ENCODE measurements at regions not wholly inside any gene's neighbourhood (a gene's known extent, or its start where the extent isn't known, plus 50 kb on each side); places are given as distances from the start of the nearest gene placed in this dataset.

DNA sequence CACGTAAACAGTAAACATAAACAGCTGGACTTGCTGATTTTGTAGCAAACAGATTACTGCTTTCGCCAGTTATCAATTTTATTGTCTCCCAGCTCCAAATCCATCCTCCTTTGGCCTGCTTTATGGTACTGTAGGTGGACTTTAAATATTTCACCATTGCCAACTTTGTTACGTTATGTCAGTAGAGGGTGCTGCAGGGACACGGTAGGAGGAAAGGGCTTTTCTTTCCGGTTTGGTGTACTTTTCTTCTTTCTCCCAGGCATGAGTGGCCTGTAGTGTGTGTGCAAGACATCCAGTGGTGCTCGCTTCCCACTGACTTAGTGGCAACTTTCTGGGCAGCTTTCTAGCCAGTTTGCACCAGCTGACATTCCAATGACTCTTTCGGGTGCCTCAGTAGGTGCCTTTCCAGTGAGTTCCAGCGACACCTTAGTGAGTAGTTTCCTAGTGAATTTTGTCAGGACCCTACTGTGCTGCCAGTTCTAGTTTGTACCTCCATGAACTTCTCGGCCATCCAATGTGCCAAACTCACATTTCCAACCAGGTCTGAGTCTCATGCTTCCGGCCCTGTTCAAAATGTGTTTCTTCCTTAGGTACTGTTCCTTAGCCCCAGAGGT is 267.6 kb upstream of the TENM4 start:
- DNase-seq, result peak; percentile 5

DNA sequence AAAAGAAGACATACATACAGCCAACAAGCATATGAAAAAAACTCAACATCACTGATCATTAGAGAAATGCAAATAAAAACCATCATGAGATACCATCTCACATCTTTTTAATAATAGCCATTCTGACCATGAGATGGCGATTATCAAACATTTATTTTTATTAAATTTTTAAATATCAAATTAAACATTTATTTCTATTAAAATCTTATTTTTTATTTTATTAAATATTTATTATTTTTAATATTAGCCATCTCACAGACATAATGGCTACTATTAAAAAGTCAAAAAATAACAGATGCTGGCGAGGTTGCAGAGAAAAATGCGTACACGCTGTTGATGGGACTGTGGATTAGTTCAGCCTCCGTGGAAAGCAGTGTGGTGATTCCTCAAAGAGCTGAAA is 264.8 kb upstream of the TENM4 start:
- no peak for DNase-seq

DNA sequence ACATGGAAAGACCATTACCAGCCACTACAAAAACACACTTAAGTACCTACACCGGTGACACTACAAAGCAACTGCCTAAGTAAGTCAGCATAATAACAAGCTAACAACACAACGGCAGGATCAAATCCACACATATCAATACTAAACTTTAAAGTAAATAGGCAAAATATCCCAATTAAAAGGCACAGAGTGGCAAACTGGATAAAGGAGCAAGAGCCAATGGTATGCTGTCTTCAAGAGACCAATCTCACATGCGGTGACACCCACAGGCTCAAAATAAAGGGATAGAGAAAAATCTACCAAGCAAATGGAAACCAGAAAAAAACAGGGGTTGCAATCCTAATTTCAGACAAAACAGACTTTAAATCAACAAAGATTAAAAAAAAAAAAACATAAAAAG is 261.5 kb upstream of the TENM4 start:
- no peak for DNase-seq

DNA sequence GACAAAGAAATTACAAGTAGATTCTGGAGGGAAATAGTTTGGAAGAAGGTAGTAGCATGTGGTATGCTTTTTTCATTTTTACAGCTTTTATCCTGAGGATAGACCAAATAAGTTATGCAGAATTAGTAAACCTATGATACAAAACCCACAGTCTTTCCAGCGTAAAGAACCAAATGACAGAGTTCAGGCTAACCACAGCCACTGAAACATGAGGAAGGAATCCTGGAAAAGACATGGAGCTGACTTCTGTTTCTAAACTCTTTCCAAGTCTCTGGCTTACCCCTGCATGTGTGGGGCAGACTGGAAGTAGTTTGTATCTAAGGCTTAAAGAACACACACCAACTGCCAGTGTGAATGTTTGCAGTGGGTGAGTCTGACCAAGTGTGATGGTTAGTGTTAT is 258.4 kb upstream of the TENM4 start:
- no peak for DNase-seq

DNA sequence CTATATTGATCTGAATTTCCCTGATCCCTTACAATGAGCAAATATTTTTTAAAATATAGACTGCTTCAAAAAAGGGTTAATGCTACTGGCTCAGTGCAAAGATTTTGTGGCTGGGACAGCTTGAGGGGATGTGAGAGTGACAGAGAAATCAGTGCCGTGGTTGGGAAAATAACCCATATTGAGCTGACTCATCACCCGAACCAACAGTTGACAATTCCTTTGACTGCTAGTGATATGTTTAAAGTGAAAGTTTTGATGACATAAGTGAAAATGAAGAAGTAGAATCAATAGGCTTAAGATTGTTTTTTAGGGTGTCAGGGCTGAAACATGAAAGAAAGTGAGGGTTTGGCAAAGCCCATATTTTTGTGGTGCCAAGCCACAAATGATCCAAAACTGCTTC is 257.1 kb upstream of the TENM4 start:
- no peak for DNase-seq

DNA sequence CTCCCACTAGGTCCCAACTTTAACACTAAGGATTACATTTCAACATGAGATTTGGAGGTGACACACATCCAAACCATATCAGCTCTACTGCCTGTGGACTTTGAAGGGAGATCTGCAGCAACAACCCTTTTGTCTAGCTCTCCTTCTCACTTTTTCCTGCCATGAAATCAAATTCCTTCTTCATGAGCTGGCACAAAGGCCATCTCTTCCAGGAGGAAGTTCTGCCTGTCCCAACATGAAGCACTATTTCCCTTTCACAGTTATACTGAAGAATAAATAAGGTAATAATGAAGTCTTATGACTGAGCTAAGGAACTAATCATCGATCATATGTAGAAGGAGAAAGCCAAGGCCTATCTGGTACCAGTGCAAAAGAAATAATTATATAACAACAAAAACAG is 253.5 kb upstream of the TENM4 start:
- DNase-seq, result no peak

DNA sequence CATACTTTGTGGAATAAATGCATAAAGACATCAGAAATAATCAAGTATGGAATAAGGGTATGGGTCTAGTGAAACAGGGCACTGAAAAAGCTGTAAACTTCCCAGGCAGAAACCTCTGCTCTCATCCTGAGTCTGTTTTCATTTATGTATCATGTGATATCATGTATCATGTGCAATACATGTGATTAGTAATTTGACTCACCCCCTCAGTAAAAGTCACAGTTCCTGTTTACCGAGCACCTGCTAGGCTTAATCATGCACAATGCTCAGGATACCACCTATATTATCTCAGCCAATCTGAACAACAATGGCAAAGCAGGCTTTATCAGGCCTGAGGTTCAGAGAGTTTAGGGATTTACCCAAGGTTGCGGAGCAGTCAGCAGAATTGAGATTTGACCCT is 250.6 kb upstream of the TENM4 start:
- DNase-seq, result no peak

DNA sequence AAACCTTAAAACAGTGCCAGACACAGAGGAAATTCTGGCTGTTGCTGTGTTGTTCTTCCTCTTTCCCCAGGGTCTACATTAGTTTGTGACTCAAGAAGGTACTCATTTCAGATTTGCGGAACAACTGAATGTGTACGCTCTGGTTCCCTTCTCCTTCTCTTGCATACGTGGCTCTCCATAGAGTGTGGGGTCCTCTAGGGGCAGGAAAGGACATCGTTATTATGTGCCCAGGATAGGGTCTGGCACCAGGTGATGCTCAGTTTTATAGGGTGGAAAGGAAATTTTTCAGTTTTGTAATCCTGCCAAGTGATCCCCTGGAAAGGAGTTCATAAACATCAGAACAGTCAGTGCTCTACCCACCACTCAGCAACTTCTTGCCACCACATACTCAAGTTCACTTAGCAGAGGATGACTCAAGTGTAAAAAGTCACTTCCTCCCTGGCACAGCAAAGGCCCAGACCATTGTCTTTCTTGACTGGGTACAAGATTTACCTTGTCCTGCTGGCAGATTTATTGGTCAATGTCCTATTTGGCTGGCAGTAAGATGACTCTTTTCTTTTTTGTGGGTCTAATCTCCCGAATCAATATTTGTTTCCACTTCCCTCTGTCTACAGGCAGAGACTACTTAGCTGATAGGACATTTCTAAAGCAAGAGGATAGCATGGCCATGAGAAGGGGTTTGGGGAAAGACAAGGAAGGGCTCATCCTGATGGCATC is 246.0 kb upstream of the TENM4 start:
- DNase-seq, result no peak

DNA sequence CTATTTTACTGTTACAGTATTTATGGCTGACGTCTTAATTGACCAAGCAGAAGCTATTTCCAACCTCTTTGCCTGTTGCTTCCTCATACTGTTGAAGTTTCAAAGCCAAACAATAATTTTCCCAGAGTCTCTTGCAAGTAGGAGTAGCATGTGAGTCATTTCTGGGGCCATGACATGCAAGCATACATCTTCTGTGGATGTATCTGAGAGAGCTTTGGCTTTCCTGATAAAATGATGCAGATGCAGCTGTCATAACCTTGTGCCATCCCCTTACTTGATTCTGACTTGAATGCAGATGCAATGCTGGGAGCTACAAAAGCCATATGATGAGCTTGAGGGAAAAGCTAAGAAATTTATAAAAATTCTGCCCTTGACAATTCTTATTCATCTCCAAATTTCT is 243.1 kb upstream of the TENM4 start:
- DNase-seq, result no peak

DNA sequence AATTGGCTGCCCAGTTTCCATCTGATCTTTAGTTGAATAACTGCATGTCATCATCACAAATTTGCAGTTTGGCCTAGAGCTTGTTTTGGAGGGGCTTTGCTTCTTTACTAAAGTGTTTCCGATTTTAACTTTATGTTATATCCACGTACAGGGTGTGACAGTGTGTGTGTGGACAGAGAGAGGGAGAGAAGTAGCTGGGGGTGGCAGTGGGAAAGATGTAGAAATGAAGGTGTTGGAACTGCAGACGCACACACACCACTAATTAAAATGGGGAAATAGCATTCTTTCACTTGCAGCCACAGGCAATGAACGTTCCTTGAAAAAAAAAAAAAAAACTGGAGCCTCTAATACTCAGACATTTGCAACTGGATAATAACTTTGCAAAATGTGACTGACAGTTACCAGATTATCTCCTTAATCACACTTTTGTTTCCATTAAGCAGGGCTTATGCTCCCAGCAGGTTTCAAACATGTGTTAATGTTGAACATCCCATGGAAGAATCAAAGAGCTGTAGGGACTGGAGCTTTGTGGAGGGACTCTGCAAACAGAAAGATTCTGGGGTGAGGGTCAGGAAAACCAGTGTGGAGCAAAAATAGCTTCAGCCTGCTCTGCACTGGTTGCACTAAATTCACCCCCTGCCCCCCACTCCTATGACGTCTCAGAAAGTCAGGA is 238.1 kb upstream of the TENM4 start:
- DNase-seq, result no peak

DNA sequence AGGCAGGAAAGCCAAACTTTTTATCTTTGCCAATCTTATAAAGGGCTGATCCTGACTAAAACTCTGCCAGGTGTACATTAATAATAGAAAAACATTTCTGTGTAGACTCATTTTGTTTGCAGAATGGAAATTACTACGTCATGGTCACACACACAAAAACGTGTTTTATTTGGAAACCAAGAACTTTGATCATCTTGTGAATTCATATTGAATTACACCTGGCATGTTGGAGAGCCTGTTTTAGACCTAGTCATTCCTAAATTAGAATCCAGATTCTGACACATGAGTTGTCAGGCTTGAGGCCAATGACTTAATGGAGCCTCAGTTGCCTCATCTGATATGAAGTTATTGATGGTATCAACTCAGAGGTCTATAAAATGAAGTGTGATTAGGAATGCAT is 235.6 kb upstream of the TENM4 start:
- DNase-seq, result no peak

DNA sequence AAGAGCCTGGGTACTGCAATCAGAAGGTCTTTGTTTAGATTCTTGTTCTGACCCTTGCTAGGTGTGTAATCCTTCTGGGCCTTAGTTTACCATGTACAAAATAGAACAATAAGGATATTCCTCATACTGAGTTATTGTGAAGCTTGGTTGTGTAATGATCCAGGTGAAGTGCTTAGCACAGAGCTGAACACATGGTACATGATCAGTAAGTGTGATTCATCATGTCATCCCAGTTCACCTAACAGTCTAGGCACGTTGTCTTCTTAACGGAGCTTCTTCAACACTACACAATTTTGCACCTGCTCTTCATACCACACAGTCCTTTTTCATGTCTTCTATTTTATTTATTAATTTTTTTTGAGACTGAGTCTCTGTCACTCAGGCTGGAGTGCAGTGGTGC is 234.3 kb upstream of the TENM4 start:
- no peak for DNase-seq

DNA sequence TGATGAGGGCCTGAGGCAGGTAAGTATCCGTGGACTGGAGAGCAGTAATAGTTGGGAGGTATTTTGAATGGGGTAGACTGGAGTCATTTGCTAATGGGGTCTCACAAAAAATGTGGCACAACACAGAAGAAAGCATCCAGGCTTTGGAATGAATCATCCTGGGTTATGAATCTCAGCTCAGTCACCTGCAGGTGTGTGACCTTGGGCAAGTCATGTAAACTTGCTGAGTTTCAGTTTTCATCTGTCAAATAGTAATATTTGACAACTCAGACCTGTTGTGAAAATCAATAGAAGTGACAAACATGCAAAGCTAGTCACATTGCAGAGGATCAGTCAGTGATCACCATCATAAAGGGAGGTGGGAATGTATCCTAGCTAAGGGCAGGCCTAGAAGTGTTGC is 232.0 kb upstream of the TENM4 start:
- DNase-seq, result no peak

DNA sequence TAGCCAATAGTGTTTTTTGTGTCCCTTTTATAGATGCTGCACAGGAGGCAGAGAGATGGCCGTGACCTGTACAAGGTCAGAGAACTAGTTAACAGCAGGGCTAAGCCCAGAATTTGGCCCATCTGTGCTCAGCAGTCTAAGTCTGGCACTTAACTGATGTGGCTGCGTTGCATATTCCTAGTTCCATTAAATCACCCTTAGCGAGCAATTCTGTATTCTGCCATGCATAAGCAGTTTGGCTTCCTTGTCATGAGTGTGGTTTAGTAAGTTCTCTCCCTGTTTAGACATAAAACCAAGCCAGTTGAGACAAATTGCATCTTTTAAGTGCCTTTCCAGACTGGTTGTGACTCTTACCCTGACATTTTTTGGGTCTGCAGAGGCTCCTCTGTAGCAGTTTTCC is 230.6 kb upstream of the TENM4 start:
- DNase-seq, result no peak

DNA sequence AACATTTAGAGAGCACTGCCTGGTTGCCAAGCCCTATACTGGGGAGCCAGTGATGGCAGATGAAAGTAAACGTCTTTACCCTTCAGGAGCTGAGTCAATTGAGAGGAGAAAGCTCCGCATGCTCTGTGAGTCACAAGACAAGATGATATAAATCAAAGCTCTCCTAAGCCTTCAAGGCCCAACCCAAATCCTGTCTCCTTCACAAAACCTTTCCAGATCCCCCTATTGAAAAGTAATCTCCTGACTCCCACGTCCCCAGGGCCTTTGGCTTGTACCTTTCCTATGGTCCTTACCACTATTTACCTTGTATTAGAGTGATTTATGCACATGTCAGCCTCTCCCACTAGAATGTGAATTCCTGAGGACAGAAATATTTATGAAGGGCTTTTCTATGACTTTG is 230.1 kb upstream of the TENM4 start:
- DNase-seq, result peak; percentile 28

DNA sequence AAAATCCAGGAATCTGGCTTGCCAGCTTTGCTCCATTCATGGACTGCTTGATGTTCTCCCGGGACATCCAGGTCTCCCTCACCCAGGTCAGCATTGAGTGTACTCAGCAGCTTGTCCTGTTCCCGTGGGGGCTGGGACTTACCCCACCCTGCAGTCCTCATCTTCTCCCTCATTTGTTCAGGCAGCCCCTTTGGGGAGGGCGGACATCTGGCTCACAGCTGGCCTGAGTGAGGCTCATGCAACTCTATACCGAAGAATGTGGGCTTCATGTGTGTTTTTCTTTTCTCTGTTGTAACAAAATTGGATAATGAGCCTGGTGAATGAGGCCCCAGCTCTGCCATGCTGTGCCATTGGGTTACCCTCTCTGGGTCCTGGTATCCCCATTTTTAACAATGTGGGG is 227.7 kb upstream of the TENM4 start:
- DNase-seq, result peak; percentile 68

DNA sequence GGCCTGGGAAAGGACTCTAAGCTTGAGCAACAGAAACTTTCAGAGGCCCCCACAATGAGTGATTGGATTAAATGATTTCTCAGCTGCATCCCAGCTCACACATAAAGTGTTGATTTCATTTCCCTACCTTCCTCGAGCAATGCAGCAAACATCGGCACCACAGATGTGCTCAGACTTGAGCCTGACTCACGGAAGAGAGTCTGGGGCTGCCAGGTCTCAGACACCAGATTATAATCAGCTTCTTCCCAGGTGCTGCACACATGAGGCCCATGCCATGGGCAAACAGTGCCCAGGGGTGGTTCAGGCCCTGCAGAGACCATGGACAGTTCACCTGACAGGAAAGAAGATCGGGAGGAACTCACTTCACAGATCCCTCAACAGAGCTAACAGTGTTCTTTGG is 226.6 kb upstream of the TENM4 start:
- DNase-seq, result peak; percentile 38

DNA sequence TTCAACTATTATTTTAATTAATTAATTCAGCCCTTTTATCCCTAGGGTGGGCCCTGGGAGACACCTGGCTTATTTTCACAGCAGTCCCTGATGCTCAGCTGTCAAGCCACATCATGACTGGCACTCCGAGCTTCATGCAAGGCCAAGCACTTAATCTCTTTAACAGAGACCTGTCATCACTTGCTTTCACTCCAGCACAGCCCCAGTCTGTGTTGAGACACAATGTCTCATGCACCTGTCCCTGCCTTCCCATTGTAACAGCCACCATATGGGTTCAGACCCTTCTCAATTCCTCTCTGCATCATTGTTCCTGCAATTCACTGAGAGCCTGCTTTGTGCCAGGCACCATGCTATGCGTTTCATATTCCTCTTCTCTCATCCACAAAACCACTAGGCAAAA is 222.2 kb upstream of the TENM4 start:
- DNase-seq, result peak; percentile 80

DNA sequence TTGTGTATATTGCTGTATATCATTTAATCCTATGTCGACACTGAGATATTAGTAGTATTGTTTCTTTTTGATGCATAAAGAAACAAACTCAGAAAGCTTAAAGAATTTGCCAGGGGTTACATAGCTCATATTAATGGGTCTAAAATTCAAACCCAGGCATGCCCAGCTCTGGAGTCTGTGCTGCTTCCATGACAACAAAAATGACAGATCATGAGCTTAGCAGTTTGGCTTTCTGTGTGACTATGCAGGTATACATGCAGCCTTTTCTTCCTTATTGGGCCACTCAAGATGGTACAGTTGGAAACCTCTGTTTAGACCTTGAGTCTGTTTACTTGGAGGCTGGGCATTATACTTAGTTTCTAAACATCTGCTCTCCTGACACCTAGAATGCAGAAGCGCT is 220.5 kb upstream of the TENM4 start:
- peak; percentile 61 for DNase-seq

DNA sequence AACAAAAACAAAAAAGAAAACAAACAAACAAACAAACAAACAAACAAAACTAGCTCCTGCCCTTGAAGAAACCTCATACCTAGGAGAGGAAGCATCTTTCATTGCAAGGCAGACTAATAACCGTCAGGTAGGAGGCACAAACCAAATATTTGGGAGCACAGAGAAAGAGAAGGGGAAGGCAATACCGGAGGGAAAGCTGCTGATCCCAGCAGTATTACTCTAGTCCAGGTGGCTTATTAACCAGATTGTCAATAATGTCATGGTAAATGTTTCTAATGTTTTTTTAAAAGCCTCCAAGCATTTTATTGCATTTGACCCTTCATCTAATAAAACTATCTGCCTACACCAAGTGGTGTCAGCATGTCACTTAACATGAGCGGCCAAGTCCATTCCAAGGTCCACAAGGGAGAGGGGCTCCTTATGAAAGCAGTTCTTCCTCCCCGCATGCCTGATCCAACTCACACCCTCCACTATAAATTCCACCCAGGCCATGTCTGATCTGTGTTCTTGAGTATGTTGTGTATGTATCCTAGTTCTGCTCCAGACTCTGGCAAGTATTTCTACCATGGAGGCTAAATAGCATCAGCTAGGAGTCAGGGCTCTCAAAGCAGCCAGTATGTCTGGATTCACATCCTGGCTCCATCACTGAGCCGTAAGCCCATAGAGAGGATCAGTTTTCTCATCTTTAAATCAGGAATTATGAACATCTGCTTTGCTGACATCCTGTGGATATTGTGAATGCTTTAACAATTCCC is 208.1 kb upstream of the TENM4 start:
- DNase-seq, result peak; percentile 28

DNA sequence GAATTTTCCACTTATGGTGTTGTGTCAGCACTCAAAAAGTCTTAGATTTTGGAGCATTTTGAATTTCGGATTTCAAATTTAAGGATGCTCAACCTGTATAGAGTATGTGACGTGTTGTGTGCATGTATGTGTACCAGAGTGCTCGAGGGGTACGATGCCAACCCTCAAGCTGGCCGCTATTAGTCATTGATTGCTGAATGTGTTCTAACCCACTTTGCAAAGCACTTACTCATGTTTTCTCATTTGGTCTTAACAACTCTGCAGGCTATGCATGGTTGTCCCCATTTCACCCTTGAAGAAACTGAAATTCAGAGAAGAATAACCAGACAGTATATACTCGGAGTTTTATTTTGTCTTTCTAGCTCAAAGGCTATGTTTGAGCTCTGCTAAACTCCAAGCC is 196.4 kb upstream of the TENM4 start:
- no peak for DNase-seq

DNA sequence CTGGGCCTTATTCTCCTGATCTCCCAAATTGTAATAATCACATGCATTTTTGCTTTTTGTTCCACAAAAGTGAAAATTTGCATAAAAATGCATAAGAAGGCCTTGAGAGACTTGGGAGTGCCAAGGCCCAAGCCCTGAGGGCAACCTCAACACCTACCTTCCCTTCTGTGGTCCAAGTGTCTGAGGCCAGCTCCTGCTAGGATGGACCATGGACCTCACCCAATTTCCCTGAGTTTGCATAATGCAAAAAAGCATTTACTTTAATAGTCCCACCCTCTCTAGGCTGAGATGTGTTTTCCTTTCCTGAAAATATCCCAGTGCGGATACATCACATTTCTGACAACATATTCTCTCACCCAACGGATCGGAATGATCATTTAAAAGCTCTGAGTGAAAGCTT is 194.1 kb upstream of the TENM4 start:
- DNase-seq, result no peak

DNA sequence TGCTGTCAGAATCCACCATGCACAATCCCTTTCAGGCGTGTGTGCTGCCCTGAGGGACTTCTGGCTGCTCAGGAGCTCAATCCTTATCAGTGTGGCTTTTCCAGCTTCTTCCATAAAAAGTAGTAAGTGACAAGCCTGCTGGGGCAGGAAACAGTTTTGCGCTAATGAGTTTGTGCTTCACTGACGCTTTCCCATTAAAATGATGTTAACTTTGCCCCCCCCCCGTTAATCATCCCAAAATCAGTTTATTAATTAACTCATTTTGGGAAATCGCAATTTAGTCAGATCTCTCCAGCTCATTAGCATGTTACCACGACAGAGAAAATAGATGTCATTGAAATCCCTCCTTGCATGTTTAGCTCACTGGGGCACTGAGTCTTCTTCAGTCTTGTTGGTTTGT is 186.5 kb upstream of the TENM4 start:
- no peak for DNase-seq

All from tongue (tissue), 1 donor.